ENCODE measurements at regions not wholly inside any gene's neighbourhood (a gene's known extent, or its start where the extent isn't known, plus 50 kb on each side); places are given as distances from the start of the nearest gene placed in this dataset.
"Not testable (repeated sequence)": the region's sequence is repeated elsewhere in the genome, so short reads cannot be mapped to it uniquely, and the experiment has no call there.

DNA sequence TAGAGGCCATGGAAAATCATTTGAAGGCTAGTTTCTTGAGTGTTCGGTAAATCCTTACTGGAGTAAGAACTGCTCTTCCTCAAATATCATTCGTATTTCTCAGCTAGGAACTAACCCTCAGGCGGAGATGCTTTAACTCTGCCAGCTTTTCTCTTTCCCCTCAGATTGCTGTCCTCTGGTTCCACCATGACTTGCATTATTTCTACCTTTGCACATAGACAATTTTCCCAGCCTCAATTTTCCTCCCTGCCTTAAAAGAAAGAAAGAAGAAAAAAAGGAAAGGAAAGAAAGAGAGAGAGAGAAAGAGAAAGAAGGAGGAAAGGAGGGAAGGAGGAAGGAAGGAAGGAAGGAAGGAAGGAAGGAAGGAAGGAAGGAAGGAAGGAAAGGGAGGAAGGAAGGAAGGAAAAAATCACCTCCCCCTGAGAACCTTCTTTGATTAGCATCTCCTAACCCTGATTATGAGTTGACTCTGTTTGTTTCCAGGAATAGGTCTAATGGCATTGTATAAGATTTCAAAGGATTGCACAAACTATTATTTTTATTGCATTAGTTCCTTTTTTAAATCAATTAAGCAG, 123.3 kb upstream of the FAM204A start:
- DNase-seq (ENCODE audit: low read depth), result no peak

DNA sequence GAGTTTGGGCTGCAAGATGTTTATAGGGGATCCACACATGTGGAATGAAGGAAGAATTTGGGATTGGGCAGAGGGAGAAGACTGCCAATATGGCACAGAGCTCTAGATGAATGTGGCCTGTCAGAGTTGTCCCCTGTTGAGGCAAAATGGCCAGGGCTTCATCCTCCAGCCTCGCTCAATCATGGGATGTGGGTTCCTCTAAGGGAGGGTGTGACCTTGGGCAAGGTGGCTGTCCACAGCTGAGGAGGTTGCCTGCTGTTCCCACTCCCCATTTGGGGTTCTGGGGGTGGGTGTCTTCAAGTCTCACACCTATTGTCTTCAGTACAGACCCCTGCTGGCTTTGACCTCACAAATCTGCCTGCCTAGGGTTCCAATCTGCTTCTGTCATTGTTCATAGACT, 121.6 kb upstream of the FAM204A start:
- no peak for DNase-seq (ENCODE audit: low read depth)

DNA sequence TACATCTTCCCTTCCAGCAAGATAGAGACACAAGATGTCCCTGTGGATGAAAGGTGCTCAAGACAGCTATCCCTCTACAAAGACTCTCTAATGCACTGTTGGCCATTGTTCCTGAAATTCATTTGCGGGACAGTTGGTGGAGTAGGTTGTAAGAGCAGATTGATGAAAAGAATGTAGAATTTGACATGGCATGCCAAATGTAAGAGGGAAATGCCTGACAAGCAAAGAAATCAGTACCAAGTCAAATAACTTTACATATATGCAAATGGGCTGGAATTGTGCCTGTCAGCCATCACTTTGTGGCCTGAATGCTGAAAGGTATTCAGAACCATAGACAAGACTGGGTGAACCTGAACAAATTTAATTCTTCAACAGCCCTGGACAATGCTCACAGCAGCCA, 120.3 kb upstream of the FAM204A start:
- no peak for DNase-seq (ENCODE audit: low read depth)

DNA sequence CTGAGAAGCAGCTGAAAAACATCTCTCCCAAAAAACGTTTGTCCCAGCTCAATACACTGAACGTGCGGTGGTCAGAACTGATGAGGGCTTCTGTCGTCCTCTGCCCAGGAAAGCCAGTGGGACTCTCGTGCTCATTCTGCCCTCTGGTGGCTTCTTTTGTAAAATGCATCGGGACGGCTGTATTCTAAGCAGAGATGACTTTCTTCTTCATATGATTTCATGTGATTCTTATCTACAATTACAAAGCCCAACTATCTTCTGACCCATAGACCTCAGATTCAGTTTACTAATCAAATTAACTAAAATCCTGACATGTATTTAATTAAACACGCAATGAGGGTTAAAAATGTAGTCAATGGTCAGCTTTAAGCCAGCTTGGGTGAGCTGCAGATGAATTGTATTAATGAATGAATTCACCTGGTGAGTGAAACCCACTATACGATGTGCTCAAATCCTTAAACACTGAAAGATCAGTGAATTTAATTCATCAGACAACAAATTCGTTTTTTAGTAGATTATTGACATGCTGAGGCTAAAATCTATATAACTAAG, 117.6 kb upstream of the FAM204A start:
- DNase-seq (ENCODE audit: low read depth), result no peak

DNA sequence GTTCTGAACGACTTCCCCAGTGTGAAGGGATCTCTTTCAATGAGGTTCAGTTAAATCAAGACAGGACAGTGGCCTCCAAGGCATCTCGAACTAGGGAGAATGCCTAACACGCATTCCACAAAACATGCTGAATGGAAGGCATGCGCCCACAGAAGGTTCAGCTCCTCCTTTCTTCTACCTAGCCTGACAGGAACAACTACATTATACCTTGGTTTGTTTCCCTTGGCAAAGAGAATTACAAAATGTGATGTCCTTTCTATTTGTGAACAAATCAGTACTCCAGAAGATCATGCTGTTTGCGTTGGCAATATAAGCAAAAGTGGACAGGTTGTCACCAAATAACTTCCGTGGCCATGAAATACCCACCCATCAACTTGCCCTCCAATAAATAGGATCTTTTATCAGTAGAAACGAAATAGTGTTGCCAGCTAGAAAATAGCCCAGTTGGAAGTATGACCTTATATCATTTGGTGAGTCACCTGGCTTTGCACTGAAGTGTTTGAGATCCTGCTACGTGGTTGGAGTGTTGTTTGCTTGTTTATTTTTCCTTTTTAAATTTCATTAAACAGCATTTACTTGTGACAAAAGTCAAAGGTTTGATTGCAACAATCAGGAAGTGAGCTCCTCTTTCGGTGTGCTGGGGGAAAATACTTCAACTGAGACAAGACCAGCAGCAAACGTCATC, 117.0 kb upstream of the FAM204A start:
- DNase-seq (ENCODE audit: low read depth), result no peak

DNA sequence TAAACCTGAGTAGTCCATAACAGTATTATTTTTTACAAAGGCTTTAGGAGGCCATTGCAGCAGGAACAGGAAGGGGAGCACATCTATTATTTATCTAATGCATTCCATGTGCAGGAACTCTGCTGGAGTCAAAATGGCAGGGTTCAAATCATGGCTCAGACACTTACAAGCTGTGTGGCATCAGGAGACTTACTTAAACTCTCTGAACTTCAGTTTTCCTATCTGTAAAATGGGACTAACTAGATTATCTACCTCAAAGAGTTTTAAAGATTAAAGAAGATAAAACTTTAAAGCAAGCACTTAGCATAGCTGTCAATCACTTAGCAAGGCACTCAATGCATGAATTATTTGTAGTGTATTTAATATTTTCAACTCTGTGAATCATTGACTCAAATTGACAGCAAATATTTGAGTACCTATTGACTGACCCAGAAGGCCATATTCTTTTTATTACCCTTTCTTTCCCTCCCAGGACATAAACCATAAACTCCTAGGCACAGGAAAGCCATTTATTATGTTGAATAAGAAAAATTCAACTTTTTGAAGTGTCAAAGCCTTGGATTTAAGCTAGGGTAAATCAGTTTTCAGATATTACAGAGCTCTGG, 115.8 kb upstream of the FAM204A start:
- no peak for DNase-seq (ENCODE audit: low read depth)

DNA sequence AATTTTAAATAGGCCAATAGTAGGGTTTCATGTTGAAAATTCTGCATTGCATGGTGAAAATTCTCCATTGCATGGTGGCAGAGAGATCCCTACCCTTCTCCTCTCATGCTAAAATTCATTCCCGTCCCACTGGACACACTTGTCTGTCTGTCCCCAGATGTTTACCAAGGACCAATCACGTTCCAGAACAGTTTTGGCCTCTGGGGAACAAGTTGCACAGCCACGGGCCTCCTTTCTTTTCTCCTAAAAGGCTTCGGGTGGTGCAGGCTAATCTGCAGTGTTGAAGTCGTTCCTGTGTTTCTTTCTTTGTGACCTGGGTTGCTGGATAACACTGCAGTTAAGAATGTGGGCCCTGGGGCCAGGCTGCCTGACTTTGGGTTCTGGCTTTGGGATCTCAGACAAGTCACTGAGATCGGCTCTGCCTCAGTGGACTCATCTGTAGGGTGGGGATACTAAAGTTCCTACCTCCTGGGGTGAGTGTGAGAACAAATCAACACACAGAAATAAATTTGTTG, 113.1 kb upstream of the FAM204A start:
- no peak for DNase-seq (ENCODE audit: low read depth)

DNA sequence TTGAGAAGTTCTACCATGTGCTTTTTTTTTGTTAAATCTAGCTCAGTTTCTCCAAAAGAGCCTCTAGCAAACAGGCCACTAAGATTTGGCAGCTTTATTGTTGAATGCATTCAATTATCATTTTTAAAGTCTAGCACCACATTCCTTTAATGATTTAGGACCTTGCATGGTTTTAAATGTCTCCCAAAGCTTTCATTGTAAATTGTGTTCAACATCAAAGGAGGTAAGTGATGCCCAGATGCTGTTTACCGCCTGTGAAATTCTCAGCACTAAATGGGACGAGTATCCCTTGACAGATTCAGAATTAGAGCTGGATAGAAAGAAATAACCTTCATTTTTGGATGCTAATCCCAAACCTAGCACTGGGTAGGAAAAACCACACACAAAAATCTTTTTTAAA, 112.1 kb upstream of the FAM204A start:
- no peak for DNase-seq (ENCODE audit: low read depth)

DNA sequence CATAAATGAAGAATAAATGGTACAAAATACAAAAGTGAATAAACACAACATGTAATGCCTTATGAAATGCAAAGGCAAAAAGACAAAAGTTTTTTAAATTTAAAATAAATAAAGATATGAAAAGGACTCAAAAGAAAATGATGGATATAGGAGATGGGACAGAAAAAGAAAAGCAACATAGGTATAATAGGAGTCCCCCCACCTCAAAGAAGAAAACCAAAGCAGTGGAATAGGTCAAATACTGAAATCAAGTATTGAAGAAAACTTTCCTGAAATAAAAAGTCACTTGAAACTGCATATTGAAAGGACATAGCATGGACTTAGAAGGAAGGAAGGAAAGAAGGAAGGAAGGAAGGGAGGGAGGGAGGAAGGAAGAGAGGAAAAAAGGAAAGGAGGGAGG, 110.0 kb upstream of the FAM204A start:
- no peak for DNase-seq (ENCODE audit: low read depth)

DNA sequence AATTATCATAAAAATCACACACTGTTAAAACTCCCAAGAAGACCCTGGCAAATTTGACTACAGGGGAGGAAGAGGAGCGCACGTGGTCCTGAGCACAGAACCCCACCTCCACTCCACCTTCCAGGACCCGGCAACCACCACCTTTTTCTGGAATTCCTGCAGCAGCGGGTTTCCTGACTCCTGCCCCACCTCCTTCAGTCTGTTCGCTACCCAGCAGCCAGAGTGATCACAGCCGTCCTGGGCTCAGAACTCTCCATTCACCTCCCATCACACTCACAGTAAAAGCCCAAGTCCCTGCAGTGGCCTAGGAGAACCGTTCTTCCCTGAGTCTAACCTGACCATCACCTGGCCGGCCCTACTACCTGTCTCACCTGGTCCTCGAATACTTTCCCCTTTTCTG, 107.4 kb upstream of the FAM204A start:
- DNase-seq (ENCODE audit: low read depth), result no peak

DNA sequence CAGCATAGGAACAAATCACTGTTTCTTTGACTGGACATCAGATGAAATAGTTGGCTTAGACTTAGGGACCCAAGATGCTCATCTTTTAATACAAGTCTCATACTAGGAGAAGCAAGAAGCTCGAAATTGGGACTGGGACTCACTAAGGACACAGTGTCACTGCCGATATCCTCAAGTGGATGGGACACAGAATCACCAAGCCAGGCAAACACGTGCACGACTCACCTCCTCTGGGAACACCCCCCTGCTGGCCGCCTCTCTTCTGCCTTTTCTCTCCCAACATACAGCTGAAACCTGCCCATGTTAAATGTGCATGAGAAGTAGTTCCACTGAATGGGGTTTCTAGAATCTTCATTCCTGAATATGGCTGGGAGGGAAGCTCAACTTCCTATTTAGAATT, 106.6 kb upstream of the FAM204A start:
- DNase-seq (ENCODE audit: low read depth), result no peak

DNA sequence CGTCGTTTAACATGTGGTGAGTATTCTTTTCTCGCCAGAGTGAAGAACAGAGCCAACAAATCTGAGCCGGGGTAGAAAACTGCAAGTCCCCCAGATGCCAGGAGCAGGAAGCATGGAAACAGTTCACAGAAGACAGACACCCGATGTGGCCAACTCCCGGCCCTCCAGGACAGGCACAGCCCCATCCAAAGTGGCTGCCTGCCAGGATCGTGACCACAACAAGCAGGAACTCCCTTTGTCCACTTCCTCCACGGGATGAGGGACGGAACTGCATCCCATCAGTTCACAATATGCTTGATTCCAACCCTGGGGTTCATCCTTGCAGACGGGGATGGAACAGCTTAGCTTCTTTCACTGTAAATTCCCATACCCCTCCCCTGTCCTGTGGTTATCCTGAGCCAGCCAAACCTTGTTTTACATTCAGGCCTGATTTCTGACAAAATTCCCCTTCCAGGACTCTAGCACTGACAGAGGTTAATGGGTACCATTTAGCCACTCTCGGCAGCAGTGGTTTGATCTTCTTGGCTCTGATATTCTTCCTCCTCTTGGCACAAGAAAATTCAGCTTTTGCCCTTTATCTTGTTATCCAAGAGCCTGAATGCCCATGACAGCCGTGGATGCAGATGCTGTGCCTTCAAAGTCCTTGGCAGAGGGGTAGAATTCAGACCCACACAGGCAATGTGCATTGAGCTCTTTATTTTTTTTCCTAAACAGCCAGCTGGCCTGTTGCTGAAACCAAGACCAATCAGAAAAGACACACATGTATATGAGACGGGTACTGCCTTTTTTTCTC, 105.5 kb upstream of the FAM204A start:
- no peak for DNase-seq (ENCODE audit: low read depth)

DNA sequence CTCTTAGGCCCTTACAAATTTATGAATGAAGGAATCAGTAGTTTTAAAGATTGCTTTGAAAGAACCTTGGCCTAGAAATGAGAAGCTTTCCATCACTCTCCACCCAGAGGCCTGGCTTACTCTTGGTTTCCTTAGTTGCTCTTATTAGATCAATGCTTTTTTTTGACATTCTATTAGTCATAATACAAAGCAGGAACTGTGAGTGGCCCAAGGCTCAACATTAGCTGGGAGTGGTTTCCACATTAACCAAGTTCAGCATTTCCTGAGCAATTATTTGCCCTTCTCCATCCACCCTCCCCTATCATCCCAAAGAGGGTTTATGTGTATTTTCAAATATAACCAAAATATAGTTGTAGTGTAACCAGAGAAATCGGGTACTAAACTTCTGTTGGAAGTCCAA, 103.4 kb upstream of the FAM204A start:
- DNase-seq (ENCODE audit: low read depth), result no peak

DNA sequence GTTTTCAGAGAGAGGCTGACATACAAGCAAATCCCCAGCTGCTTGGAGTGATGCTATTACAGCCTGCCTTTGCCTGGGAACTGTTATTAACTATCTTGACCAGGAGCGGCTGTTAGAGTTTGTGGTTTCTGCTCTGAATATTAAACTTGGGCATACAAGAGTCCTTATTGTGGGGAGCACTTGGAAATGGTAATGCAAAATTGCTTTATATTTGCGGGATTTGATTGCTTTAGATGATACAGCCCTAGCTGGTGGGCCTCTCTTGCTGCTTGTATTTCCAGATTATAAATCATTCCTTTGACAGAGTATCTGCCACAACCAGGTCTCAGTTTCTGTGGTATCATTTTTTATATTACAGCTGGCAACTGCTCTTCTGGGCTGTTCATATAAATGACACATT, 101.9 kb upstream of the FAM204A start:
- no peak for DNase-seq (ENCODE audit: low read depth)

DNA sequence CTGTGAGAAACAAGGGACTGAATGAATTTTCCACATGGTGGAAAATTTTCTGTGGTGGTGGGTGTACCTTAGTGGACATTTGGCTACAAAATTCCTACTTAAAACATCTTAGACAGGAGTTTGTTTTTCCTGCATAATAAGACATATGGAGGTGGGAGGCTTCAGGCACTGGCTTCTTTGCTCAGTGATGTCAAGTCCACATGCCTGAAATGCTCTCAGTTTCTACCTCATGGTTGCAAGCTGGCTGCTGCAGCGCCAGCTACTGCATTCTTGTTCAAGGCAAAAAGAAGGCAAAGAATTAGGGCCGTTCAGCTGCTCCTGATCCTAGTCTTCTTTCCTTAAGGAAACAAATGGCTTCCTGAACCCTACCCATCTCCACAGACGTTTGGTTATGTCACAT, 99.9 kb upstream of the FAM204A start:
- DNase-seq (ENCODE audit: low read depth), result no peak

DNA sequence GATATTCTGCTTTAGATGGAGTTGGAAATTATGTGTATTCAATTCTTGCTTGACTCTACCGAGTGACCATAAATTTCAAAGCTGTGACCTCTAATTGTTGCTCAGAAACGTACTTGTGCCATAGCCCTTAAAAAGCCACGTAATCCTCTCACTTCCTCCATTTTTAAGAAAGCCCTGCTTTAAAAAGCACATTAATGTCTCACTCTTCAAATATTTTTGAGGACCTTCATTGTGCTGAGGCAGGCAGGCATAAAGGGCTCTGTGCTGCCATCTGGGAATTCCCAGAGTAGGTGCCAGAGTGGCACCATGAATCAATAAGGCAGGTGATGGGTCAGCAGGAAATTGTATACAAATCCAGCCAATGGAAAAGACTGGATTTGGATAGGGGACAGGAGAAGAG, 97.7 kb upstream of the FAM204A start:
- no peak for DNase-seq (ENCODE audit: low read depth)

DNA sequence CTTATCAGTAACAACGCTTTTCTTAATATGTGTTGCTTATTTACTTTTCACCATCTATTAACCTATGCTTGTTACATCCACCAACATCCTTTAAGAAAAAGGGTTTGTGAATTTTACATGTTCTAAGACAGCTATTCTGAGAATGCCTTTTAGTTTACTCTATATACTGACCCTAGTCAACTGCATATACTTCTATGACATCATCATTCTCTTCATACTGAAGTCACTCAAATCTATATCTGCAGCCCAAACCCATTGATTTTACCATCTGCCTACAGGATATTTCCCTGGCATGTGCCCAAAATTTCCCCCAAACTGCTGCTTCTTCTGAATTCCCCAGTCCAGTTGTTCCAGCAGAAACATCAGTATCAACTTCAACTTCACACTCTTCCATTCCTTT, 94.6 kb upstream of the FAM204A start:
- no peak for DNase-seq (ENCODE audit: low read depth)

DNA sequence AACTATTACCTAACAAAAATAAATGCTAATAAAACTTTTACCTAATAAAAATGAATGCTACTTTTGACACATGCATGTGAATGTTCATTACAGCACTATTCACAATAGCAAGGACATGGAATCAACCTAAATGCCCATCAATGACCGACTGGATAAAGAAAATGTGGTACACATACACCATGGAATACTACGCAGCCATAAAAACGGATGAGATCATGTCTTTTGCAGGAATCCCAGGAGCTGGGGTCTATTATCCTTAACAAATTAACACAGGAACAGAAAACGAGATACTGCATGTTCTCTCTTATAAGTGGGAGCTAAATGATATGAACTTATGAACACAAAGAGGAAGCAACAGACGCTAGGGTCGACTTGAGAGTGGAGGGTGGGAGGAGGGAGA, 88.1 kb upstream of the FAM204A start:
- DNase-seq (ENCODE audit: low read depth), result no peak

DNA sequence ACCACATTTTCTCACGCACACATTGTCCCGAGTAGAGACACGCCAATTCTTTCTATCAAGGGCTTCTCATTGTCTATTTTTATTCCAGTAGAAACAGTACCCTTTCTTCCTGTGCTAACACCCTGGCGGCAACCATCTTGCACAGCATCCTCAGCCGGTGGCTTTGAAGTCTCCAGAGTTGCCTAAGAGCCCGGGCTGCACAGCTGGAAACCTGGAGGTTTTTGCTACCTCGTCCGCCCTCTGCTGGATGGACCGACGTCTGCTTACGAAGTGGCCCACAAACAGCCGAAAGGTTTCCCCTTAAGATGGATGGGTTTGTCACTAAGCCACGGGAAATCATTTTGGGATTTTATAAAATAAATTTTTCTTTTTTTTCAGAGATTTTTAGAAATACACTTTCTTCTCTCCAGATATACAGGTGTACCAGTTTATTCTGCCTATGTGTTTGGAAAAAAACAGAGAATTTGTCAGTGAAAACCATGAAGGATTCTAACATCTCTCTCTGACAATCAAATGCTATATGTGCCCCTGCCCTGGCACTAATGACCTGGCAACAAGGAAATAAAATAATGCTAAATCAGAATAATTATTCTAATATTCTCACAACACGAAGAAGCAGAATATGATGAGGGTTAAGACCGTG, 81.8 kb upstream of the FAM204A start:
- peak; percentile 19 for DNase-seq (ENCODE audit: low read depth)

DNA sequence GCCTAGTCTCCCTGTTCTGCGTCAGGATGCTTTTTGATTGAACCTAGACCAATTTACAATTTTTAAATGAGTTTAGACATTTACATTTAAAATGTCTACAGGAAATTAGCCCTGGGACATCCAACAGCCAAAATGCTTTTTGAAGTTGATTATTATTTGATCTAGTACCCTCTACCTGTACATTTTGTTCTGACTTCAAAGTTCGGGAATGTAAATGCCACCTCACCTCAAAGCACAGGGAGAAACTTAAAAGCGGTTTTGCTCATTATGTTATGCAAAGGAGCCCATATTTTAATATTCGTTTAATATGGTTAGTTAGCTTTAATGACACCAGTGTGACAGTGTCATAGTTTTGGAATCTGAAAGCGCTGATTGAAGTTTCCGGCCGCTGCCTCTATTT, 80.1 kb upstream of the FAM204A start:
- DNase-seq (ENCODE audit: low read depth), result no peak

DNA sequence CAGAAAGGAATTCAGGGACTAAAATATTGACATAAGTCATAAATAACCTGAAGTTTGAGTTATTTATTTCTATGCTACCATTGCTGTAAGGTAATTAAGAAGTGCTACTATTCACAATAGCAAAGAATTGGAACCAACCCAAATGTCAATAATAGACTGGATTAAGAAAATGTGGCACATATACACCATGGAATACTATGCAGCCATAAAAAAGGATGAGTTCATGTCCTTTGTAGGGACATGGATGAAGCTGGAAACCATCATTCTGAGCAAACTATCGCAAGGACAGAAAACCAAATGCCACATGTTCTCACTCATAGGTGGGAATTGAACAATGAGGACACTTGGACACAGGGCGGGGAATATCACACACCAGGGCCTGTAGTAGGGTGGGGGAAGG, 77.9 kb upstream of the FAM204A start:
- not testable (repeated sequence) for DNase-seq (ENCODE audit: low read depth)

DNA sequence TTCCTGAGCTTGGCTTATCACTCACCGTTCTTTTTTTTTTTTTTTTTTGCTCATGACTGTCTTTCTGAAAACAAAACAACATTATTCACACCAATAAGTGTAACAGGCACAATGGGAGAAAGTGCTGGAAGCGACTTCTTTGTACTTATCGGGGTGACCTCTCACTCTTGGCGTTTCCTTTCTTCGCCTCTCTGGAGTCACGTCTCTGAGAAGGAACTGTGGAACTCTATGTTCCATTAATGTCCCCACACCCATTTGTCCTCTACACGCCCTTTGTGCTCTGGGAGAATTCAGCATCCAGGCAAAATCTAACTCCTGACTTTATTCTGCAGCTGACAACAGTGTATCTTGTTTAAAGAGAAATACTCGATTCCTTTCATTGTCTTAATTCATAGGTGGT, 70.8 kb upstream of the FAM204A start:
- DNase-seq (ENCODE audit: low read depth), result no peak

Measured in HS-27A (cell line).